RCC 7860 (cell line): ENCODE measurements at regions not wholly inside any gene's neighbourhood (a gene's known extent, or its start where the extent isn't known, plus 50 kb on each side); places are given as distances from the start of the nearest gene placed in this dataset.
A peak's percentile ranks its signal among the peaks of the same experiment; 100 is the strongest.

Experiments
- DNase-seq: peaks from one replicate; pipeline ENCODE4 v3.0.0-alpha.2; 2015; ENCODE audit warnings: low spot score
- FAIRE-seq: peaks from 2 replicates; lab custom pipeline; 2012; peaks lifted over from hg19 to GRCh38; lab: Jason Lieb, UNC

DNA sequence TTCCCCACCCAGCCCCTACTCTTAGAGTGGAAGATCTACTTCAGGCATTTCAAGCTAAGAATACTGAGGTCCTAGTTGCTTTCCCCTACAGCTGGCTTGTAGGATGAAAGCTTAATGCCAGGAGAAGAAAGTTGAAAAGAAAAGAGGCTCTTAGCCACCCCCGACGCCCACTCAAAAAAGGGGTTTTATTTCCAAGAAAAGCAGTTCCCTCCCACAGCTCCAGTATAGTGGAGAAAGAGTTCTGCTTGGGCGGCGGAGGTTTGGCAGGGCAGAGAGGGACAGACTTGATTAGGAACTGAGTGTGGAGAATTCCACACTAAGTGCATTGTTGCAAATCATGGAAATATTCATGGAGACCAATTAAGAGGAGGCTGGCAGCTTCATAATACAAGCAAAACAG is 470.9 kb downstream of the ETS1 start:
- no peak for DNase-seq
- FAIRE-seq = no peak

DNA sequence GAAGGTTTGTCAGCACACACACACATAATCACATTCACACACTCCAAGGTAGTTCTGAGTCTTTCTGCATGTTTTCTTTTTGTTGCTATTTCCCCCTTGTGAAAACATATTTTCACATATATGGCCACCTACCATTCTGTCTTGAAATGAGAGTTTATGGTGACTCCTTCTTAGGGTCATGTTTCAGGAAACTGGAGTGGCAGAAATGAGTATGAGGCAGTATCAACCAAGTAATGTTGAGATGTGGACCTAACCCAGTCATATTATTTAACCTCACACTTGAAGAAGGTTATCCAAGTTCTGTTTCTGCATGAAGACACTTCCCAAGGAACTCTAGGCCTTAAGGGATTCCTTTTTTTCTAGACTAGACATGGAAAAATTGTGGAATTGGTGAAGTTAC is 481.4 kb downstream of the ETS1 start:
- DNase-seq = no peak
- FAIRE-seq = no peak

DNA sequence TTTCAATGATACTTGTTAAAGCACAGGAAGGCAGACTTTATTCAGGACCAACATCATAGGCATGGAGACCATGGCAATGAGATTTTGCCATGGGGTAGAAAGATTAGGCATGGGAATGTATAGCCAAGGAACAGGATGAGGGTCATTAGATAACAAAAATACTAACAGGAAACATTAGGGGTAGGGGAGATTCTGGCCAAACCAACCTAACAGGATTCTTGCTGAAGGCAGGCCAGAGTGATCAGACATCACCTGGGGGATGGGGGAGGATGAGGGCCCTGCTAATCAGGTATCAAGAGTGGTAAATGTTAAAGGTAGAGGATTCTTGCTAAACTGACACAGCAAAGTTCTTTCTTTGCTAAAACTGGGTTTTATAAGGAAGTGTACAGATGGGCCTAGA is 481.8 kb downstream of the ETS1 start:
- FAIRE-seq = no peak
- DNase-seq = no peak

DNA sequence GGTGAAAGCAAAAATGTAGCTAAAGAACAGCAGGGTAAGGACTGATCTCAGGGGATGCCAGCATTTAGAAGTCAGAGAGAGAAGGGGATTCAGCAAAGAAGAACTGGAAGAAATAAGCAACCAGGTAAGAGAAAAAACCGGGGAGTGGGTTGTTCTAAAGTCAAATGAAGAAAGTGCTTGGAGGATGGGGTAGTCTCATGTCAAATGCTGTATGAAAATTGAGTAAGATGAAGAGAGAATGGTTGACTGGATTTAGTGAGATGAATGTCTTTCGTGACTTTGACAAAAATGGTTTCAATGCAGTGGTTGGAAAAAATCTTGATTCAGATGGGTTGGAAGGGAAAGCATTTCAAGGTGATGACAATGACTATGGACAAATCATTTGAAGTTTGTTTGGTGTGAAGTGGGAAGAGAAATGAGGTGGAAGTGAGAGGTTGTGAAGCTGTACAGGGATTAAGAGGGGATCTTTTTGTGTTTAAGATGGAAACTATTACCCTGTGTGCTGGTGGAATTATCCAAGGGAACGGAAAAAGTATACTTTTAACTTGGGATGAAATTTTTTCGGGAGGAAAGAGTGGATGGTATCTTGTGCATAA is 484.0 kb downstream of the ETS1 start:
- DNase-seq = no peak
- no peak for FAIRE-seq

DNA sequence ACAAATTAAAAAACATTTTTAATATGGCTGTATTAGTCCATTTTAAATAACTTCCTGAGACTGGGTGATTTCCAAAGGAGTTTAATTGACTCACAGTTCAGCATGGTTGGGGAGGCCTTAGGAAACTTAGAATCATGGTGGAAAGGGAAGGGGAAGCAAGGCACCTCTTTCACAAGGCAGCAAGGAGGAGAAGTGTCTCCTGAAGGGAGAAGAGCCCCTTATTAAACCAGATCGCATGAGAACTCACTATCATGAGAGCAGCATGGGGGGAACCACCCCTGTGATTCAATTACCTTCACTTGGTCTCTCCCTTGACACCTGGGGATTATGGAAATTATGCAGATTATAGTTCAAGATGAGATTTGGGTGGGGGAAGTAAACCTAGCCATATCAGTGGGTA is 488.6 kb downstream of the ETS1 start:
- DNase-seq (no peak), FAIRE-seq (no peak)

DNA sequence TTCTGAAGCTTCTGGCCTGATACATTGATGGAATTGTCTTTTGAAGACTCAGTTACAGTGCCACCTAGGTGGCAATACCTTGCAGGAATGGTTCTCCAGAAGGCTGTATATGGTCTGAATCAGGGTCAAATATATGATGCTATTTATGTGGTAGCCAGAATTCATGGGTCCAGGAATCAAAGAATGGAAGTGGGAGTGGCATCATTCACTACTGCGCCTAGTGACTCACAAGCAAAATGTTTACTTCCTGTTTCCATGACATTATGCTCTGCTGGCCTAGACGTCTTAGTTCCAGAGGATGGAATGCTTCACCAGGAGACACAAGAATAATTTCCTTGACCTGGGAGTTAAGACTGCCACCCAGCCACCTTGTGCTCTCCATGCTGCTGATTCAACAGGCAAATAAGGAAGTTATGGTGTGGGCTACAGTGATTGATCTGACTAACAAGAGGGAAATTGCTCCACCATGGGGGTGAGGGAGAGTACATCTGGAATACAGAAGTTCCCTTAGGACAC is 491.8 kb downstream of the ETS1 start:
- DNase-seq (peak; percentile 53), FAIRE-seq (no peak)

DNA sequence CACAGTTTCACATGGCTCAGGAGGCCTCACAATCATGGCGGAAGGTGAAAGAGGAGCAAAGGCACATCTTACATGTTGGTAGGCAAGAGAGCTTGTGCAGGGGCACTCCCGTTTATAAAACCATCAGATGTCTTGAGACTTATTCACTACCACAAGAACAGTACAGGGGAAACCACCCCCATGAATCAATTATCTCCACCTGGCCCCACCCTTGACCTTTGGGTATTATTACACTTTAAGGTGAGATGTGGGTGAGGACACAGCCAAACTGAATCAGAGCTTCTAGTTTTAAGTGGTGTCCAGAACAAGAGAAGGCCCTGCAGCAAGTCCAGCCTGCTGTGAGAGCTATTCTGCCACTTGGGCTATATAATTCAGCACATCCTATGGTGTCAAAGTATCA is 493.7 kb downstream of the ETS1 start:
- DNase-seq = no peak
- no peak for FAIRE-seq

DNA sequence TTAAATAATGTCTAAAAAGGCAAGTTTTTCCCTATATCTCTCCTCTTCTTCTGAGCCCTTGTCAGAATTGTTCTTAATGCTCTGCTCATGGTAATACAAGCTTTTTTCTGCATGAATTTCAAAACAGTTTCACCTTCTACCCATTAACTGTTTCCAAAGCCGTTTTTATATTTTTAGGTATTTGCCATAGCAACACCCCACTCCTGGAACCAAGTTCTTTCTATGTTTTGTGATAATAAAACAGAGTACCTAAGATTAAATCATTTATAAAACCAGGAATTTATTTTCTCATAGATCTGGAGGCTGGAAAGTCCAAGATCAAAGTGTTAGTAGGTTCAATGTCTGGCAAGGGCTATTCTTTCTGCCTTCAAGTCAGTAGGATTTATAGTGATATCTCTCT is 497.4 kb downstream of the ETS1 start:
- DNase-seq = no peak
- no peak for FAIRE-seq

DNA sequence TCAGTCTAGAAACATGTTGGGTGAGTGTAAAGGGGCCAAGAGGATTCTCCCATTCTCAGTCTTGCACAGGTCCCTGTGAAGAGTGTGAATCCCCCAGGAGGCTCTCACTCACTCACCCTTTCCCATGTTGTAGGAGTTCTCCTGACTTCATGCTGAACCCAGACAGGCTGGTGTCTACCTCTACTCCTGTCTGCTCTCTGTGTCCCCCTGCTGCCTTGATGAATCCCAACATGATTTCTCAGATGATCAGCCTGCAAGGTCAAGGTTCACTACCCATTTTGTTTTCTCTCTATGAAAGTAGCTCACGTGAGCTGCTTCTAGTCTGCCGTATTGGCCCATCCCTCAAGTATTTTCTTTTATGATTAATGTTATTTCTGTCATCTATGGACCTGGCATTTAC is 500.6 kb downstream of the ETS1 start:
- DNase-seq (no peak), FAIRE-seq (no peak)

DNA sequence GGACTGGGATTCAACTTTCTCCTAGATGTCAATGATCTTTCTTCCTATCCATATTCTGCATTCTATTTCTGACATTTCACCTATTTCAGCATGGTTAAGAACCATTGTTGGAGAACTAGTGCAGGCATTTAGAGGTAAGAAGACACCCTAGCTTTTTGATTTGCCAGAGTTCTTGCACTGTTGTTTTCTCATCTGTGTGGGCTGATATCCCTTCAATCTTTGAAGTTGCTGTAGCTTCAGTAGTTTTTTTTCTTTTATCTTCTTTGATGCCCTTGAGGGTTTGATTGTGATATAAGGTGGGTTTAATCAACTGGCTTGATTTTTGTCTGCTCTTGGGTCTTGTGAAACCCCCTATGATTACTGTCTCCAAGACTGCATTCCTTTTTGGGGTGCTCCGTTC is 502.1 kb downstream of the ETS1 start:
- DNase-seq (no peak), FAIRE-seq (no peak)

DNA sequence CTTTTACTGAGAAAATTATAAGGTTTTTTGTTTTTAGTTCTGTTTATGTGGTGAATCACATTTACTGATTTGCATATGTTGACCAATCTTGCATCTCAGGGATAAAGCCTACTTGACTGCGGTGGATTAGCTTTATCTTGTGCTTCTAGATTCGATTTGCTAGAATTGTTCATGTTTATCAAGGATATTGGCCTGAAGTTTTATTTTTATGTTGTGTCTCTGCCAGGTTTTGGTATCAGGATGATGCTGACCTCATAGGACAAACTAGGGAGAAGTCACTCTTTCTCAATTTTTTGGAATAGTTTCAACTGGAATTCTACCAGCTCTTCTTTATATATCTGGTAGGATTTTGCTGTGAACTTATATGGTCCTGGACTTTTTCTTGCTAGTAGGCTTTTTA is 504.8 kb downstream of the ETS1 start:
- FAIRE-seq (no peak), DNase-seq (no peak)

DNA sequence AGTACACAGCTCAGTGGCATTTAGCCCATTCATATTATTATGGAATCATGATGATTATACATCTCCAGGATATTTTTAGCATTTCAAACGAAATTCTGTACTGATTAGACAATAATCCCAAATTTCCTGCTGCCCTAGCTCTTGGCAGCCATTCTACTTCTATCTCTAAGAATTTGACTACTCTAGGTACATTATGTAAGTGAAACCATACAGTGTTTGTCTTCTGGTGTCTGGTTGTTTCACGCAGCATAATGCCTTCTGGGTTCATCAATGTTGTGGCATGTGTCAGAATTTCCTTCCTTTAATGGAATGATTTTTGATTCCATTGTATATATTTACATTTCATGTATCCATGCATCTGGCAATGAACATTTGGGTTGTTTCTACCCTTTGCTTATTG is 517.7 kb downstream of the ETS1 start:
- DNase-seq (no peak), FAIRE-seq (no peak)

DNA sequence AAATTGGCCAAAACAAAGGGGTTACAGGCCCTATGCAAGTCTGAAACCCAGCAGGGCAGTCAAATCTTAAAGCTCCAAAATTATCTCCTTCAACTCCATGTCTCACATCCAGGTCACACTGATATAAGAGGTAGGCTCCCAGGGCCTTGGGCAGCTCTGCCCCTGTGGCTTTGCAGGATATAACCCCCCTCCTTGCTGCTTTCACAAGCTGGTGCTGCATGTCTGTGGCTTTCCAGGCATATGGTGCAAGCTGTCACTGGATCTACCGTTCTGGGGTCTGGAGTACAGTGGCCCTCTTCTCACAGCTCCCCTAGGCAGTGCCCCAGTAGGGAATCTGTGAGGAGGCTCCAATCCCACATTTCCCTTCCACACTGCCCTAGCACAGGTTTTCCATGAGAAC is 519.6 kb downstream of the ETS1 start:
- FAIRE-seq = no peak
- no peak for DNase-seq

DNA sequence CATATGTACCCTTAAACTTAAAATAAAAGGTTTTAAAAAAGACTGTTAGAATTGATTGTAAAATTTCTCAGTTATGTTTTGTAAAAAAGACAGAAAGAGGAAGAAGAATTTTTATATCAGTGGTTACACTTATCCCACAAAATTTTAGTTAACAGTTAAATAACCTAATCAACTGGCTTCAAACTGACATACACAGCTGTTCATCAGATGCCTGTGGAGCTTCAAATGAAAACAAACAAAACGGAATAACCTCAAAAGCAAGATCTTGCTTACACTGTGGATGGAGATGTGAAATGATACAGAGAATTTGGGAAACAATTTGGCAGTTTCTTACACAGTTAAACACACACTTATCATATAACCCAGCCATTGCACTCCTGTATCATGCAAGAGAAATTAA is 521.0 kb downstream of the ETS1 start:
- DNase-seq (no peak), FAIRE-seq (no peak)

DNA sequence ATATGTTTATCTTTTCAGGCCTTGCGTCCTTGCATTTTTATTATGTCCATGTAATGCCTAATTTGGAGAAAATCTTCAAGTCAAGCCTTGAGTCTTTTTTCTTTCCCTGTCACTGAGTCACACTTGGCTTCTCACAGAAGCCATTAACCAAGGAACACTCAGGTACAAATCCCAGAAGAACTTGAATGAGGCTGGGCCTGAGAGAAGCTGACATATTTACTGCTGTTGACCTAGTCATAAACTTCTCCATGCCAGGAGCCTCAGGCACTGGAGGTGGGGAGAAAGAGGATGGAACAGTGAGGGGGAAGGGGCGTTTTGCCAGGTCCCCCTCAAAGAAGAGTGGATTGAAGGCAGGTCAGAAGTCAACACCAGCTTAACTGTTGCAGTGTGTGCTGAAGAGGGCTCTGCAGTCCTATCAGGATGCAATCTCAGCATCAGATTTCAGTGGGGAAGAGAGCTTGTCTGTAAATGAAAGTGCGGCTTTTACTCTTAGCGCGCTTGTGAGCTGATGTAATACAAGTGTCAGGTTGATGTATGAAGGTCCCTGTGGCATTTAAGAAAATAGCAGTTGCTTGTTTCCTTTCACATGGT is 526.0 kb downstream of the ETS1 start:
- DNase-seq (no peak), FAIRE-seq (no peak)

DNA sequence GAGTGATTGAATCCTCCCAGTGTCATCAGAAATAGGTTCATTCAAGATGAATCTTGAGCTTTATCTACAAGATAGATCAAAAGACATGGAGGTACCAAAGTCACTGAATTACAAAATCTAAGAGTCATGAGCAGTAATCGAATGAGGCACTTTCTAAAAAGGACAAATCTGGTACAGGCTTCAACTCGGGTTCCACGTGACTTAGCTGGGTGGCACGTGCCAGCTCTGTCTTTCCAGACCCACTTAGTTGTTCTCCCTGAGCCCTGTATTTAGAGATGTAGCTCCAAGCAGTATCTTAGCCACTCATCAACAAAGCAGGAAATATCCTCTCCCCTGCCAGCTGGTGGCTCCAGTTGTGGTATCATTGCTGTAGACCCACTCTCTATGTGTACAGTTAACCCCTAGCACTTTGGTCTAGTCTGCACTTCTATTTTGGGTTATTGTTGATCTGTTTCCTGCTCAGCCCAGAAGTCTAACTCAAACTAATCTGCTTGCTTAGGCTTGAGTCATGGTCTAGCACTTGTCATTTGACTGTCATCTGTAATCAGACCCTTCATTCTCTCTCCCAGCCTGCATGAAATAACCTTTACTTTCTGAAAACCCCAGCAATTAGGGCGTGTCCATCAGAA is 528.7 kb downstream of the ETS1 start:
- FAIRE-seq = no peak

DNA sequence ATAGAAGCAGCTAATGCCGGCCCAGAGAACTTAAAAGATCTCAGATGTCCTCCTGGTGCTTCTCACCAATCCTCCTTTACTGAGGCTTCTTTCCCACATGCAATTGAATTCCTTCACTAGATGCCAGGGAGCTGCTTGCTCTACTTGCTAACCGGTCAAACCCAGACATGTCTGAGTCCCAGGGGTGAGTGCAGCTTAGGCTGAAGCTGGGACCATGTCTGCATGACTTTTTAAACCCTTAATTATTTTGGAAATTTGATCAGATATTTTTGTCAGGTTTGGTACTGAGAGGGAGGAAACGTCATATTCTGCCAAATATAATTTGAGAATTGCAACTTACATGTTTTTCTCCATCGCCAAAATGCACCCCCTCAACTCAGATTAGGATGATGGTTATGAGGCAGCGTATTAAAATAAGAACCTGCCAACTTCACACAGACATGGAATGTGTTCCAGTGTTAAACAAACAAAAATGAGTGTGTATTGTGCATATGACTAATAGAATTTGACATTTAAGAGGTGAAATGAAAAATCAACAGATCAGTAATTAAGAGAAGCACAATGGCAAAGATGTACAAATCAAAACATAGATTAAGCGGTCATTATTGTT is 529.5 kb downstream of the ETS1 start:
- FAIRE-seq (no peak), DNase-seq (no peak)

More for the DNA sequence above, 528.7 kb downstream of the ETS1 start:
- DNase-seq = no peak

DNA sequence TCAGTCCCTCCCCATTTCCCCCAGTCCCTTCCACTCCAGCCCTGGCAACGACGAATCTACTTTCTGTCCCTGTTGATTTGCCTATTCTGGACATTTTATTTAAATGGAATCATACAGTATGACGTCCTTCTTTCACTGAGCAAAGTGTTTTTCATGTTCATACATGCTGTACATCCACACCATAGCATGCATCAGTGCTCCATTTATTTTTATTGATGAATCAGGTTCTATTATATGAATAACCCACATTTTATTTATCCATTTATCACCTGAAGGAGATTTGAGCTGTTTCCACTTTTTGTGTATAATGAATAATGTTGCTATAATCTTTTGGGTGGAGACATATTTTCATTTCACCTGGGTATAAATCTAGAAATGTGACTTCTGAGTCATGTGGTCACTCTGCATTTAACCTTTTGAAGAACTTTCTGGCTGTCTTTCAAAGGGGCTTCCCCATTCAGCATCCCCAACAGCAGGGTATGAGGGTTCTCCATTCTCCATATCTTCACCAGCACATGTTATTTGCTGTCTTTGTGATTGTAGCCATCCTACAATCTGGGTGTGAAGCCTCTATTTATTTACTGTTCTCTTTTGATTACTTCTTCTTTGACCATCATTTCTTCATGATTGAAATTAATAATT is 531.7 kb downstream of the ETS1 start:
- FAIRE-seq (no peak), DNase-seq (no peak)

DNA sequence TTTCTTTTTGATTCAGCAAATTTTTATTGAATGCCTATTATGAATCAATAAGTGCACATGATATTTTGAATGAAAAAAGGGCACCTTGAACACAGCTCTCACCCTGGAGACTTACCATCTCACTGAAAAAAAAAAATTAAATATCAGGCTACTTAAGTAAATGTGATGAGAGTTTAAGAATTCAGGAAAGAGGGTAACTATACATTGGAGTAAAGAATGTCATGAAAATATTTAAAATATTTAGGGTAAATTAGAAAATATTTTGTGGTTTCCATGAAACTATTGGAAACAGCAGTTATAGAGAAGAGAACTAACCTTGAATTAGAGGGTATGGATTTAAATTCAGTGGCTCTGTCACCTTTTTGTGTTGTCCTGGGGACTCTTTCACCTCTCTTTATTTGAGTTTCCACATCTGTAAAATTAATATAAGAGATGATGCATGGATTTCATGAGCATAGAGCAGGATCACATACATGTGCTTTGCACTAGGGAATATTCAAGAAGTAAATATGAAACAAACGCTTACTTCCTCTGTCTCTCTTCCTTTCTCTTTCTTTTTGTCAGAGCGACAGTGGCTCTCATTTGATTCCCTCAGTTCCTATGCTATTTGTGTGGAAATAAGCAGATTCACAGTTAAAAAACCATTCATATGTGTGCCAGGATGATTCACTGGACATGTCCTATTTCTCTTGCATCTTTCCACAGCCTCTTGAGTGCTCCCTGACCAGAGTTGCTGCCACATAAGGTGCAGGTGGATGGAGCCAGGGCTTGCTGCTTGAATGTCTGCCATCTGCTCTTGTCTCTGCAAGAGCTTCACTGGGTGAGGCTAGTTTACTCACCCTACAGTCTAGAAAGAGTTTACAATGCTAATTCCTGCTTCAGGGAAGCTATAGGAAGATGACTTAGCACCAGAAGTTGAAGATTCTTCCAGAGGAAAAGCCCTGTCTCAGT is 533.1 kb downstream of the ETS1 start:
- DNase-seq (no peak), FAIRE-seq (no peak)

DNA sequence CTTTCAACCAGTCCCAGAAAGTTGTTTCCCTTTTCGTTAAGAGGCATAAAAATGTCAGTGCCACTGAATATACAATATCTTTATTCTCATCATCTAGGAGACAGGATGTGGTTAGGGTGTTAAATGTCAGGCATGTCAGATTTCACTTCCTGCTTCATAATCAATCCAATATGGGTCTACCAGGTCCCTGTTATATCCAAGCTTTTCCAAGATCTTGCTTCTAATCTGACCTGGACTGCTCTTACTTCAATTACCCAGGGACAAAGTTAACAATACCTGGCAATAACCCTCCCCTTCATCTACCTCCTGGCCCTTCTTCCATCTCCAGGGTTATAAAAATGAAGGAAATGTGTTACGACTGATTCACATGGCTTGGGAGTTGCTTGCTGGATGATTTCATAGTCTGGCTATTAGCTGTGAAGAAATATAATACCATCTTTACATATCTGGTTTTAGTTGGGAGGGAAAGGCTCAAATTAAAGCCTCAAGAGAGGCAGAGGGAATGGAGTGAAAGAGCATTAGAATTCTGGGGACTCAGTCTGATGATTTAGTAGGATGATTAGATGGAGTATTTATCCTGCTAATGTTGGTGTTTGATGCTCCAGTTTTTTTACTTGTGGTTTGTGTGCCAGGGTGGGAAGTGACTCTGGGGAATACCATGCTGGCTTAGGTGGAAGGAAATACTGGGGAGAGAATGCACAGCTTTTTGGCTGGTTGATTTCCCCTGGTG is 534.3 kb downstream of the ETS1 start:
- DNase-seq (peak; percentile 40), FAIRE-seq (no peak)
